ENCODE measurements at regions not wholly inside any gene's neighbourhood (a gene's known extent, or its start where the extent isn't known, plus 50 kb on each side); places are given as distances from the start of the nearest gene placed in this dataset.
"Not testable (repeated sequence)": the region's sequence is repeated elsewhere in the genome, so short reads cannot be mapped to it uniquely, and the experiment has no call there.

DNA sequence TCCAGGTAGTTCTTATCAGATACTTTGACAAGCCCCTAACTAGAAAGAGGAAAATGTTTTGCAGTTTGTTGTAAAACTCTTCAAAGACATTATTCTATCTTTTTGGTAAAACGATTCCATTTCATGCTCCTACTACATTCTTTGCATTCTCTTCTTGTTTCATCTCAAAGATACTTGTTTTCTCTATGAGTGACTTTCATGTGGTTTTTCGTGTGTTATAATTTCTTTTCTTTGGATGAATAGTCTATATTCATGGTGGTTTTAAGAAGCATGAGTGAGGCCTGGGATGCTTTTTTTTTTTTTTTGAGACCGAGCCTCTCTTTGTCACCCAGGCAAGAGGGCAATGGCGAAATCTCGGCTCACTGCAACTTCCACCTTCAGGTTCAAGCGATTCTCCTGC lies 292.5 kb upstream of the LYZL1 start:
- intact Hi-C loops (cut with DNase I; ENCODE audit: low total_unique reads), result no loop called here
- 88 to 93% (median 90%) methylated on average over 6 of the region's 6 CpGs for WGBS, 5 donors
- no peak for DNase-seq

DNA sequence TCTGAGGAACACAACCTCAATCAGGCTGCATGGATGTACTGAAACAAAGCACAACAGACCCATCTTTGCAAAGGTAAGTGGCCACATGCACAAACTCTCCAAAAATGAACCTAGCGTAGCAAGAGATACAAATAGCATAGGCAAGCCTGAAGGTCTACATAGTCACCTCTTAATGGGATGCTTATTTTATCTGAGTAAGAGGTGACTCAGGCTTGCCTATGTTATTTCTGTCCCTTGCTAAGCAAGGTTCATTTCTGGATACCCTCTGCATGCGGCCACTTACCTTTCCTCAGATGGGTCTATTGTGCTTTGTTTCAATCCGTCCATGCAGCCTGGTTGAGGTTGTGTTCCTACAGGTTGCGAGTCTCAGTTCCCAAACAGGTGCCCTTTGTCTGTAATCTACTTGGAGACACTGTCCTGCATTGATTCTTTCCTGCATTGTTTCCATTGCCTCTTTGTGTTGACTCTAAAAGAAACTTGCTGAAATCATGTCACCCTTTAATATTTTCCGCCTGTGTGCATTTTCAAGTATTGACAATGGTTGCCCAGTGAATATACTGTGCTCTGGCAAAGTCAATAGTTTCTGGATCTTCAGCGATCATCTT lies 291.8 kb upstream of the LYZL1 start:
- no peak overlapping the region for H3K4me3 ChIP-seq
- TF ChIP-seq EP300 (IDR thresholded peaks at IDR 0.05), result no peak
- TF ChIP-seq POLR2A (IDR thresholded peaks at IDR 0.05), result no peak
- TF ChIP-seq, protein P1, sequence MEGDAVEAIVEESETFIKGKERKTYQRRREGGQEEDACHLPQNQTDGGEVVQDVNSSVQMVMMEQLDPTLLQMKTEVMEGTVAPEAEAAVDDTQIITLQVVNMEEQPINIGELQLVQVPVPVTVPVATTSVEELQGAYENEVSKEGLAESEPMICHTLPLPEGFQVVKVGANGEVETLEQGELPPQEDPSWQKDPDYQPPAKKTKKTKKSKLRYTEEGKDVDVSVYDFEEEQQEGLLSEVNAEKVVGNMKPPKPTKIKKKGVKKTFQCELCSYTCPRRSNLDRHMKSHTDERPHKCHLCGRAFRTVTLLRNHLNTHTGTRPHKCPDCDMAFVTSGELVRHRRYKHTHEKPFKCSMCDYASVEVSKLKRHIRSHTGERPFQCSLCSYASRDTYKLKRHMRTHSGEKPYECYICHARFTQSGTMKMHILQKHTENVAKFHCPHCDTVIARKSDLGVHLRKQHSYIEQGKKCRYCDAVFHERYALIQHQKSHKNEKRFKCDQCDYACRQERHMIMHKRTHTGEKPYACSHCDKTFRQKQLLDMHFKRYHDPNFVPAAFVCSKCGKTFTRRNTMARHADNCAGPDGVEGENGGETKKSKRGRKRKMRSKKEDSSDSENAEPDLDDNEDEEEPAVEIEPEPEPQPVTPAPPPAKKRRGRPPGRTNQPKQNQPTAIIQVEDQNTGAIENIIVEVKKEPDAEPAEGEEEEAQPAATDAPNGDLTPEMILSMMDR (IDR thresholded peaks at IDR 0.05), result no peak
- TF ChIP-seq POLR2AphosphoS5 (IDR thresholded peaks at IDR 0.05), result no peak
- H3K27ac ChIP-seq, result no peak overlapping the region
- 90 to 96% (median 94%) methylated on average over 6 of the region's 6 CpGs for WGBS, 5 donors
- intact Hi-C loops (cut with DNase I; ENCODE audit: low total_unique reads), result no loop called here
- H3K27me3 ChIP-seq, result no peaks in the 10 kb centered on the region
- no peaks in the 10 kb centered on the region for H3K36me3 ChIP-seq
- no peaks in the 10 kb centered on the region for H3K9me3 ChIP-seq
- no peak for DNase-seq
- no peaks in the 10 kb centered on the region for H3K4me1 ChIP-seq

More for the DNA sequence above, 292.5 kb upstream of the LYZL1 start:
- Histone ChIP-seq H3K4me3 (no peak overlapping the region), H3K4me1 (peaks cover 0 to 4% (median 0%) of the 10 kb centered on the region in 4 donors), H3K36me3 (no peaks in the 10 kb centered on the region), H3K9me3 (no peaks in the 10 kb centered on the region), H3K27ac (no peak overlapping the region), H3K27me3 (no peaks in the 10 kb centered on the region)
- TF ChIP-seq POLR2A (IDR thresholded peaks at IDR 0.05), result no peak

DNA sequence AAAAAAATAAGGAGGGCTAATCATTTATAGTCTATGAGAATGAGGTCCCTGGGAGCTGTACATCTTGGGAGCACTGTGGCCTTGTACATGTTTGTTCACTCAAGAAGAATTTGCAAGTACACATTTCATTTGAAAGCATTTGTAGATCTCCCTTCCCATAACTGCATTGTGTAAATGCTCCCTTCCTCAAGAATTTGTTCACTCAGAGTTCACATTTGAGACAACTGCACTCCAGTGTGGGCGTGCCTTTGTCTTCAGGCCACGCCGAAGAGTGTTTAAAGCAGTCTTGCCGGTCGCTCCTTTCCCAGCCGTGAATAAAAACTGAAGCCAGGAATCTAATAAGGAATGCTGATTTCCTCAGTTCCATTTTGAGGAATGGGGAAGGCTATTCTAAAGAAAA lies 291.1 kb upstream of the LYZL1 start:
- DNase-seq, result peak in 1 of 2 donors; percentile 48
- Histone ChIP-seq H3K27me3 (no peaks in the 10 kb centered on the region), H3K4me1 (no peaks in the 10 kb centered on the region), H3K9me3 (no peaks in the 10 kb centered on the region), H3K4me3 (no peak overlapping the region), H3K36me3 (no peaks in the 10 kb centered on the region), H3K27ac (no peak overlapping the region)
- TF ChIP-seq POLR2AphosphoS5 (IDR thresholded peaks at IDR 0.05) (no peak), EP300 (IDR thresholded peaks at IDR 0.05) (no peak)
- TF ChIP-seq, protein P1 (IDR thresholded peaks at IDR 0.05), result no peak
- intact Hi-C loops (cut with DNase I; ENCODE audit: low total_unique reads), result no loop called here
- 36 to 72% (median 52%) methylated on average over 5 to 6 of the region's 6 CpGs for WGBS, 5 donors

DNA sequence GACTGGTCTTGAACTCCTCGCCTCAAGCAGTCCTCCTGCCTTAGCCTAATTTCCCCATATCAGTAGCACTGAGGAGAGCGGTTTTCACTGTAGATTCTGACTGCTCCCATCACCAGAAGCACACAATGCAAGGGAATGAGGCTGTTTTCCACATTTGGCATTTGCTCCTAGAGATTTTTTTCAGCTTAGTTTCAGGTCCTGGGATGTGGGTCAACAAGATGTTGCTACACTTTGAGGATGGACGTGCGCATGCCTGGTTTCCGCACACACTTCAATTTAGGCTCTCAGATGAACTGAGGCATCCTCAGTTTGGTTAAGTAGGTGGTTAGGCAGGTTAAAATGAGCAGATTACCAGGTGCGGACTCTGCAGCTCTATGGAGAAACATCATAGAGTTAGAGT lies 287.1 kb upstream of the LYZL1 start:
- WGBS, 5 donors, result 92 to 97% (median 96%) methylated on average over 6 of the region's 6 CpGs
- Histone ChIP-seq H3K4me1 (no peaks in the 10 kb centered on the region), H3K9me3 (no peaks in the 10 kb centered on the region), H3K27me3 (no peaks in the 10 kb centered on the region), H3K36me3 (no peaks in the 10 kb centered on the region), H3K4me3 (no peak overlapping the region), H3K27ac (no peak overlapping the region)
- intact Hi-C loops (cut with DNase I; ENCODE audit: low total_unique reads), result no loop called here
- TF ChIP-seq POLR2A (IDR thresholded peaks at IDR 0.05), result no peak
- TF ChIP-seq, protein P1 (IDR thresholded peaks at IDR 0.05), result no peak
- no peak for TF ChIP-seq POLR2AphosphoS5 (IDR thresholded peaks at IDR 0.05)
- no peak for TF ChIP-seq EP300 (IDR thresholded peaks at IDR 0.05)
- DNase-seq, result no peak

DNA sequence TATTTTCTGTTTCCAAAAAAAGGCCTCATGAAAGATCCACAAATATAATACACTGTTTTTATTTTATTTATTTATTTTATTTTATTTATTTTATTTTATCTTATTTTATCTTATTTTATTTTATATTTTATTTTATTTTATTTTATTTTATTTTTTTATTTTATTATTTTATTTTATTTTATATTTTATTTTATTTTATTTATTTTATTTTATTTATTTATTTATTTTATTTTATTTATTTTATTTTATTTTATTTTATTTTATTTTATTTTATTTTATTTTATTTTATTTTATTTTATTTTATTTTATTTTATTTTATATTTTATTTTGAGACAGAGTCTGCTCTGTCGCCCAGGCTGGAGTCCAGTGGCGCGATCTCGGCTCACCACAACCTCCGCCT lies 285.9 kb upstream of the LYZL1 start:
- H3K4me1 ChIP-seq; DNase-seq; H3K27me3 ChIP-seq; H3K27ac ChIP-seq; H3K36me3 ChIP-seq; H3K4me3 ChIP-seq; intact Hi-C loops (cut with DNase I; ENCODE audit: low total_unique reads): not testable (repeated sequence)
- peaks cover 0 to 12% (median 3%) of the 10 kb centered on the region in 4 donors for H3K9me3 ChIP-seq
- WGBS, 5 donors, result 96 to 99% (median 98%) methylated on average over 5 of the region's 5 CpGs

Data from stomach (tissue), 8 donors.